MM.1S (cell line): ENCODE measurements at regions not wholly inside any gene's neighbourhood (a gene's known extent, or its start where the extent isn't known, plus 50 kb on each side); places are given as distances from the start of the nearest gene placed in this dataset.

Source experiments
- DNase-seq: peaks from one replicate; pipeline ENCODE4 v3.0.0-alpha.2; 2015
- H2AFZ ChIP-seq: fragments of 300-600 bp; sonication (generic); 2 replicates; pipeline ENCODE4 v1.6.0; 2016; ENCODE audit warnings: antibody characterized with exemption, low read length
- H3F3A ChIP-seq: fragments of 300-600 bp; sonication (generic); 2 replicates; pipeline ENCODE4 v1.6.1; 2016; ENCODE audit warnings: mild to moderate bottlenecking, antibody characterized with exemption, low read length, moderate library complexity, mixed read lengths; ENCODE audit not compliant: insufficient read depth
- H3K27ac ChIP-seq: fragments of 300-600 bp; sonication (generic); 2 replicates; pipeline ENCODE4 v1.5.1; 2016; ENCODE audit warnings: mild to moderate bottlenecking, low read length
- H3K27me3 ChIP-seq: fragments of 300-600 bp; sonication (generic); replicated peaks from 2 replicates; pipeline ENCODE4 v1.6.0; 2016; ENCODE audit warnings: low read length; ENCODE audit not compliant: insufficient read depth
- H3K36me3 ChIP-seq: fragments of 300-600 bp; sonication (generic); replicated peaks from 2 replicates; pipeline ENCODE4 v1.6.1; 2016; ENCODE audit warnings: mild to moderate bottlenecking, low read length, mixed read lengths; ENCODE audit not compliant: insufficient read depth
- H3K4me1 ChIP-seq: fragments of 300-600 bp; sonication (generic); 2 replicates; pipeline ENCODE4 v1.6.1; 2016; ENCODE audit warnings: low read length, mixed read lengths
- H3K4me2 ChIP-seq: fragments of 300-600 bp; sonication (generic); 2 replicates; pipeline ENCODE4 v1.6.0; 2016; ENCODE audit warnings: low read depth, low read length
- H3K4me3 ChIP-seq: fragments of 300-600 bp; sonication (generic); 2 replicates; pipeline ENCODE4 v1.5.1; 2016; ENCODE audit warnings: low read length, mixed read lengths
- H3K79me2 ChIP-seq: fragments of 300-600 bp; sonication (generic); 2 replicates; pipeline ENCODE4 v1.6.1; 2016; ENCODE audit warnings: mixed run types, low read length, mixed read lengths
- H3K9ac ChIP-seq: fragments of 300-600 bp; sonication (generic); 2 replicates; pipeline ENCODE4 v1.6.1; 2016; ENCODE audit warnings: low read length, mixed read lengths
- H3K9me2 ChIP-seq: fragments of 300-600 bp; sonication (generic); replicated peaks from 2 replicates; pipeline ENCODE4 v1.6.1; 2016; ENCODE audit warnings: mild to moderate bottlenecking, low read length, mixed read lengths; ENCODE audit not compliant: insufficient read depth
- H3K9me3 ChIP-seq: fragments of 300-600 bp; sonication (generic); replicated peaks from 2 replicates; pipeline ENCODE4 v1.6.1; 2016; ENCODE audit warnings: mild to moderate bottlenecking, low read length, mixed read lengths; ENCODE audit not compliant: insufficient read depth
- H4K20me1 ChIP-seq: fragments of 300-600 bp; sonication (generic); 2 replicates; pipeline ENCODE4 v1.6.1; 2016; ENCODE audit warnings: mild to moderate bottlenecking, low read length, moderate library complexity, mixed read lengths; ENCODE audit not compliant: insufficient read depth
- EZH2 ChIP-seq: fragments of 300-600 bp; sonication (generic); optimal IDR thresholded peaks from 2 replicates; pipeline ENCODE3; 2017; ENCODE audit warnings: low read depth, mild to moderate bottlenecking, antibody characterized with exemption, low read length, mixed read lengths
- EZH2phosphoT487 ChIP-seq: fragments of 300-600 bp; sonication (generic); IDR thresholded peaks from 2 replicates; pipeline ENCODE4 v1.6.1; 2018; ENCODE audit warnings: antibody characterized with exemption, low read length
- TF ChIP-seq, protein P1 (sequence below): fragments of 300-600 bp; sonication (generic); IDR thresholded peaks from 2 replicates; pipeline ENCODE4 v1.5.1; 2016; ENCODE audit warnings: antibody characterized with exemption, low read length, mixed read lengths

DNA sequence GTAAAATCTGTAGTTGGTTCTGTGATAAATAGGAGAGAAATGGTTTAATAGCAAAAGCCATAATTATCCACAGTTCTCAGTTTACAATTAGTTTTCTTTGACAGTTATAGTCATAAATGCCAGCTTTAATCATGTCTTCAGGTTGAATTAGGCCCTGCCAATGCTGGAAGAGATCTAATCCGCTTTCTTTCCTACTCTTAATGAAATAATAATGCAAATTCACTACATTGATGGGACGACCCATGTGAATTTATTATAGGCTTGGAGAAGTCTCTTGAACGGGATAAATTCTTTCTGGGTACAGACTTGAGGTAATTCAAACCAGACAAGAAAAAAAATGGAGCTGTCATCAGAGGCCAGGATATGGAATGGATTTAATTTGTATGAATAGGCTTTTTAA lies 950.4 kb downstream of the EFNA5 start:
- H3K4me3 ChIP-seq = no peak overlapping the region
- H3F3A ChIP-seq = no peaks in the 10 kb centered on the region
- no peaks in the 10 kb centered on the region for H3K27me3 ChIP-seq
- H3K4me1 ChIP-seq = no peaks in the 10 kb centered on the region
- no peaks in the 10 kb centered on the region for H3K9me3 ChIP-seq
- TF ChIP-seq, protein P1, sequence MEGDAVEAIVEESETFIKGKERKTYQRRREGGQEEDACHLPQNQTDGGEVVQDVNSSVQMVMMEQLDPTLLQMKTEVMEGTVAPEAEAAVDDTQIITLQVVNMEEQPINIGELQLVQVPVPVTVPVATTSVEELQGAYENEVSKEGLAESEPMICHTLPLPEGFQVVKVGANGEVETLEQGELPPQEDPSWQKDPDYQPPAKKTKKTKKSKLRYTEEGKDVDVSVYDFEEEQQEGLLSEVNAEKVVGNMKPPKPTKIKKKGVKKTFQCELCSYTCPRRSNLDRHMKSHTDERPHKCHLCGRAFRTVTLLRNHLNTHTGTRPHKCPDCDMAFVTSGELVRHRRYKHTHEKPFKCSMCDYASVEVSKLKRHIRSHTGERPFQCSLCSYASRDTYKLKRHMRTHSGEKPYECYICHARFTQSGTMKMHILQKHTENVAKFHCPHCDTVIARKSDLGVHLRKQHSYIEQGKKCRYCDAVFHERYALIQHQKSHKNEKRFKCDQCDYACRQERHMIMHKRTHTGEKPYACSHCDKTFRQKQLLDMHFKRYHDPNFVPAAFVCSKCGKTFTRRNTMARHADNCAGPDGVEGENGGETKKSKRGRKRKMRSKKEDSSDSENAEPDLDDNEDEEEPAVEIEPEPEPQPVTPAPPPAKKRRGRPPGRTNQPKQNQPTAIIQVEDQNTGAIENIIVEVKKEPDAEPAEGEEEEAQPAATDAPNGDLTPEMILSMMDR = no peak
- TF ChIP-seq EZH2 (no peak), EZH2phosphoT487 (no peak)
- no peak for DNase-seq
- no peak overlapping the region for H3K9ac ChIP-seq
- H3K79me2 ChIP-seq = no peaks in the 10 kb centered on the region
- no peak overlapping the region for H3K27ac ChIP-seq
- H2AFZ ChIP-seq = no peak overlapping the region
- H3K36me3 ChIP-seq = no peaks in the 10 kb centered on the region
- no peak overlapping the region for H3K4me2 ChIP-seq
- no peaks in the 10 kb centered on the region for H3K9me2 ChIP-seq
- no peaks in the 10 kb centered on the region for H4K20me1 ChIP-seq

- no peaks in the 10 kb centered on the region for H3K27me3 ChIP-seq
- DNase-seq = no peak
- H3K9me3 ChIP-seq = no peaks in the 10 kb centered on the region
- no peak overlapping the region for H3K27ac ChIP-seq
- H3K9me2 ChIP-seq = no peaks in the 10 kb centered on the region
- no peaks in the 10 kb centered on the region for H3K36me3 ChIP-seq
- no peak overlapping the region for H3K9ac ChIP-seq
- H2AFZ ChIP-seq = no peak overlapping the region
- no peaks in the 10 kb centered on the region for H4K20me1 ChIP-seq
- no peak overlapping the region for H3K4me3 ChIP-seq
- H3F3A ChIP-seq = no peaks in the 10 kb centered on the region
- H3K79me2 ChIP-seq = no peaks in the 10 kb centered on the region
- H3K4me2 ChIP-seq = no peak overlapping the region
- TF ChIP-seq EZH2 (no peak), EZH2phosphoT487 (no peak)
- TF ChIP-seq, protein P1 = no peak
- no peaks in the 10 kb centered on the region for H3K4me1 ChIP-seq
Measured at GRCh38 chr5:106699796-106700195, 970.9 kb downstream of the EFNA5 start.

GRCh38 chr5:106699198-106699597 lies 971.5 kb downstream of the EFNA5 start:
- H3K79me2 ChIP-seq = no peaks in the 10 kb centered on the region
- H3K9ac ChIP-seq = no peak overlapping the region
- no peaks in the 10 kb centered on the region for H3F3A ChIP-seq
- H3K36me3 ChIP-seq = no peaks in the 10 kb centered on the region
- no peaks in the 10 kb centered on the region for H3K9me2 ChIP-seq
- H2AFZ ChIP-seq = no peak overlapping the region
- H3K4me1 ChIP-seq = no peaks in the 10 kb centered on the region
- no peaks in the 10 kb centered on the region for H4K20me1 ChIP-seq
- no peaks in the 10 kb centered on the region for H3K9me3 ChIP-seq
- no peak overlapping the region for H3K4me2 ChIP-seq
- no peak overlapping the region for H3K27ac ChIP-seq
- H3K4me3 ChIP-seq = no peak overlapping the region
- TF ChIP-seq EZH2 = no peak
- no peak for TF ChIP-seq EZH2phosphoT487
- no peak for DNase-seq
- no peaks in the 10 kb centered on the region for H3K27me3 ChIP-seq

DNA sequence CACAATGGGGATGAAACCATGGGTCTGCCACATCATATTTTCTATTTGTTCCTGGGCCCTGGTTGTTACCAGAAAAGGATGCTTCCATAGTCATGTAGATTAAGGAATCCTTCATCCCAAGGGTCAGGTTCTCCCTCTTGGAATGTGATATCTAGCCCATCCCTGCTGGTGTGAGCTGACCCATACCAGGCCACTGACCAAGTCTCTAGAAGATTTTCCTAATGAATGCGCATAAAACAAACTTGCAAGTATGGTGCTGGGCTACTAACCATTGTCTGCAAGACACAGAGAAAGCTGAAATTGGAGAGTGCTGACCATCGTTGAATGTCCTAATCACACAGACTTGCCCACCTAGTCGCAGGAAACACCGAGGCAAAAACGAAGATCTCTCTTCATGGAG lies 972.6 kb downstream of the EFNA5 start:
- H3K9me2 ChIP-seq = no peaks in the 10 kb centered on the region
- H3K4me2 ChIP-seq = no peak overlapping the region
- no peaks in the 10 kb centered on the region for H3K9me3 ChIP-seq
- H3K79me2 ChIP-seq = no peaks in the 10 kb centered on the region
- H3K4me3 ChIP-seq = no peak overlapping the region
- TF ChIP-seq EZH2 (no peak), EZH2phosphoT487 (no peak)
- TF ChIP-seq, protein P1 = no peak
- no peak overlapping the region for H3K9ac ChIP-seq
- no peaks in the 10 kb centered on the region for H3K27me3 ChIP-seq
- H3K36me3 ChIP-seq = no peaks in the 10 kb centered on the region
- H2AFZ ChIP-seq = no peak overlapping the region
- no peak overlapping the region for H3K27ac ChIP-seq
- no peaks in the 10 kb centered on the region for H3F3A ChIP-seq
- no peaks in the 10 kb centered on the region for H3K4me1 ChIP-seq
- no peaks in the 10 kb centered on the region for H4K20me1 ChIP-seq
- DNase-seq = no peak
